Esophagus squamous epithelium (tissue), 4 donors: ENCODE measurements at regions not wholly inside any gene's neighbourhood (a gene's known extent, or its start where the extent isn't known, plus 50 kb on each side); places are given as distances from the start of the nearest gene placed in this dataset.

Source experiments
- CTCF ChIP-seq, 6 experiments: fragments of 450-650 bp in 4 of 6; fragments of 200-600 bp in 2 of 6; sonication (generic) in 2 of 6; IDR thresholded peaks; one replicate each; pipeline ENCODE4 v1.5.1; 2016 to 2019; ENCODE audit warnings: antibody characterized with exemption in 6 of 6, mild to moderate bottlenecking in 4 of 6, moderate library complexity in 4 of 6
- POLR2A ChIP-seq, 4 donors: fragments of 450-650 bp; IDR thresholded peaks; one replicate each; pipeline ENCODE4 v1.6.1; 2017; ENCODE audit warnings: antibody characterized with exemption in 4 of 4, mild to moderate bottlenecking in 4 of 4, moderate library complexity in 3 of 4

- TF ChIP-seq CTCF (IDR thresholded peaks at IDR 0.05) (no peak), POLR2A (IDR thresholded peaks at IDR 0.05) (no peak)
Measured at GRCh38 chr1:193973428-193973827, 787.0 kb upstream of the B3GALT2 start.
